ENCODE measurements at regions not wholly inside any gene's neighbourhood (a gene's known extent, or its start where the extent isn't known, plus 50 kb on each side); places are given as distances from the start of the nearest gene placed in this dataset.

- DNase-seq (ENCODE audit: low spot score) = no peak
- Mint-ChIP-seq H3K27me3 (ENCODE audit: unreplicated experiment) (no peaks in the 10 kb centered on the region), H3K36me3 (ENCODE audit: low read depth, unreplicated experiment) (no peaks in the 10 kb centered on the region), H3K9me3 (ENCODE audit: unreplicated experiment) (no peaks in the 10 kb centered on the region), H3K27ac (ENCODE audit: unreplicated experiment) (no peak overlapping the region), H3K4me3 (ENCODE audit: unreplicated experiment) (no peak overlapping the region), H3K4me1 (ENCODE audit: unreplicated experiment) (peaks cover 7% of the 10 kb centered on the region)
- TF ChIP-seq CTCF (IDR thresholded peaks at IDR 0.05; ENCODE audit: unreplicated experiment) = no peak
Observed at GRCh38 chr15:88980498-88980897, 67.3 kb upstream of the MFGE8 start.

- no peak for TF ChIP-seq CTCF (IDR thresholded peaks at IDR 0.05; ENCODE audit: unreplicated experiment)
- no peak overlapping the region for H3K27ac Mint-ChIP-seq (ENCODE audit: unreplicated experiment)
- no peak for DNase-seq (ENCODE audit: low spot score)
- H3K27me3 Mint-ChIP-seq (ENCODE audit: unreplicated experiment) = no peaks in the 10 kb centered on the region
- peaks cover 7% of the 10 kb centered on the region for H3K4me1 Mint-ChIP-seq (ENCODE audit: unreplicated experiment)
- H3K36me3 Mint-ChIP-seq (ENCODE audit: low read depth, unreplicated experiment) = no peaks in the 10 kb centered on the region
- H3K4me3 Mint-ChIP-seq (ENCODE audit: unreplicated experiment) = no peak overlapping the region
- no peaks in the 10 kb centered on the region for H3K9me3 Mint-ChIP-seq (ENCODE audit: unreplicated experiment)
Observed at GRCh38 chr15:88981244-88982215, 68.4 kb upstream of the MFGE8 start.

GRCh38 chr15:88982304-88982945, 69.2 kb upstream of the MFGE8 start:
- H3K27ac Mint-ChIP-seq (ENCODE audit: unreplicated experiment) = no peak overlapping the region
- no peak for TF ChIP-seq CTCF (IDR thresholded peaks at IDR 0.05; ENCODE audit: unreplicated experiment)
- H3K36me3 Mint-ChIP-seq (ENCODE audit: low read depth, unreplicated experiment) = no peaks in the 10 kb centered on the region
- no peak for DNase-seq (ENCODE audit: low spot score)
- H3K27me3 Mint-ChIP-seq (ENCODE audit: unreplicated experiment) = no peaks in the 10 kb centered on the region
- H3K9me3 Mint-ChIP-seq (ENCODE audit: unreplicated experiment) = no peaks in the 10 kb centered on the region
- no peak overlapping the region for H3K4me3 Mint-ChIP-seq (ENCODE audit: unreplicated experiment)
- peaks cover 7% of the 10 kb centered on the region for H3K4me1 Mint-ChIP-seq (ENCODE audit: unreplicated experiment)

- Mint-ChIP-seq H3K36me3 (ENCODE audit: low read depth, unreplicated experiment) (no peaks in the 10 kb centered on the region), H3K27me3 (ENCODE audit: unreplicated experiment) (no peaks in the 10 kb centered on the region), H3K9me3 (ENCODE audit: unreplicated experiment) (no peaks in the 10 kb centered on the region), H3K27ac (ENCODE audit: unreplicated experiment) (no peak overlapping the region), H3K4me3 (ENCODE audit: unreplicated experiment) (no peak overlapping the region), H3K4me1 (ENCODE audit: unreplicated experiment) (peaks cover 7% of the 10 kb centered on the region)
- no peak for TF ChIP-seq CTCF (IDR thresholded peaks at IDR 0.05; ENCODE audit: unreplicated experiment)
- no peak for DNase-seq (ENCODE audit: low spot score)
Observed at GRCh38 chr15:88982946-88983342, 69.8 kb upstream of the MFGE8 start.
